H1 (cell line): ENCODE measurements at regions not wholly inside any gene's neighbourhood (a gene's known extent, or its start where the extent isn't known, plus 50 kb on each side); places are given as distances from the start of the nearest gene placed in this dataset.

ENCODE experiments used
- CTCF ChIA-PET: fragments of 300-600 bp; sonication (Branson Sonifier 250); formaldehyde crosslinking; loops from one replicate; lab custom pipeline; 2021; ENCODE audit not compliant: partially characterized antibody; lab: Charles Lee
- POLR2A ChIA-PET: fragments of 300-600 bp; sonication (Branson Sonifier 250); formaldehyde crosslinking; loops from one replicate; lab custom pipeline; 2021; ENCODE audit warnings: inconsistent platforms; ENCODE audit not compliant: partially characterized antibody; lab: Charles Lee
- DNase-seq, 2 experiments: peaks; one replicate each; pipeline versions ENCODE4 v3.0.0 to v3.0.0-alpha.2; 2010 to 2022; ENCODE audit warnings: low spot score in 2 of 2, low read depth in 1 of 2, mixed read lengths in 1 of 2
- FAIRE-seq: peaks from 2 replicates; lab custom pipeline; 2011; peaks lifted over from hg19 to GRCh38; lab: Jason Lieb, UNC
- H2AFZ ChIP-seq: 2 replicates; pipeline ENCODE4 v1.8.1; 2012; ENCODE audit warnings: low read length, inconsistent platforms
- H2AK5ac ChIP-seq: 2 replicates; pipeline ENCODE4 v1.6.1; 2013; ENCODE audit warnings: low read depth, low read length
- H2BK120ac ChIP-seq: replicated peaks from 2 replicates; pipeline ENCODE3; 2013; ENCODE audit warnings: low read depth, low read length, inconsistent platforms
- H2BK12ac ChIP-seq: 2 replicates; pipeline ENCODE4 v1.6.1; 2013; ENCODE audit warnings: low read depth, low read length
- H2BK15ac ChIP-seq: 2 replicates; pipeline ENCODE4 v1.6.1; 2013; ENCODE audit warnings: low read length
- H2BK20ac ChIP-seq: 2 replicates; pipeline ENCODE4 v1.6.1; 2013; ENCODE audit warnings: low read length
- H2BK5ac ChIP-seq: 2 replicates; pipeline ENCODE4 v1.6.1; 2013; ENCODE audit warnings: low read depth, low read length
- H3K14ac ChIP-seq: 2 replicates; pipeline ENCODE4 v1.6.1; 2013; ENCODE audit warnings: inconsistent platforms; ENCODE audit not compliant: insufficient read length
- H3K18ac ChIP-seq: 2 replicates; pipeline ENCODE4 v1.6.1; 2013; ENCODE audit warnings: low read length; ENCODE audit errors: extremely low read depth
- H3K23ac ChIP-seq: 2 replicates; pipeline ENCODE4 v1.6.1; 2013; ENCODE audit warnings: inconsistent platforms; ENCODE audit not compliant: insufficient read length
- H3K23me2 ChIP-seq: 2 replicates; pipeline ENCODE4 v1.6.1; 2013; ENCODE audit warnings: low read depth, low read length
- H3K27ac ChIP-seq: 2 replicates; pipeline ENCODE4 v1.6.1; 2011; ENCODE audit warnings: low read depth, low read length, inconsistent platforms
- H3K27me3 ChIP-seq, 4 experiments: replicated peaks in 1 of 4; 1 replicate in 1 of 4; 2 replicates in 3 of 4; pipeline versions ENCODE4 v1.6.1 to v1.8.1; 2011 to 2013; ENCODE audit warnings: low read length in 3 of 4, mild to moderate bottlenecking in 3 of 4, inconsistent platforms in 2 of 4, mixed read lengths in 2 of 4, moderate library complexity in 1 of 4; ENCODE audit not compliant: control insufficient read depth in 3 of 4, insufficient read depth in 3 of 4; ENCODE audit errors: extremely low read depth in 1 of 4
- H3K36me3 ChIP-seq, 4 experiments: 2 replicates each; pipeline versions ENCODE4 v1.6.1 to v1.8.1; 2011 to 2013; ENCODE audit warnings: mild to moderate bottlenecking in 4 of 4, low read length in 3 of 4, moderate library complexity in 2 of 4, control low read depth in 1 of 4, inconsistent platforms in 1 of 4; ENCODE audit not compliant: insufficient read depth in 4 of 4, control insufficient read depth in 2 of 4
- H3K4ac ChIP-seq: replicated peaks from 2 replicates; pipeline ENCODE3; 2013; ENCODE audit warnings: low read length, low read depth, mixed read lengths, inconsistent platforms; ENCODE audit not compliant: insufficient read length
- H3K4me1 ChIP-seq, 4 experiments: replicated peaks in 1 of 4; 1 replicate in 1 of 4; 2 replicates in 3 of 4; pipeline versions ENCODE4 v1.6.1 to v1.8.1; 2011 to 2013; ENCODE audit warnings: low read length in 3 of 4, inconsistent platforms in 2 of 4, mixed read lengths in 1 of 4; ENCODE audit not compliant: insufficient read depth in 4 of 4, control insufficient read depth in 3 of 4
- H3K4me2 ChIP-seq, 2 experiments: 2 replicates each; pipeline versions ENCODE4 v1.6.1 to v1.8.1; 2011 to 2013; ENCODE audit warnings: low read depth in 2 of 2, low read length in 2 of 2, control low read depth in 1 of 2, inconsistent platforms in 1 of 2, mild to moderate bottlenecking in 1 of 2; ENCODE audit not compliant: insufficient read depth in 1 of 2
- H3K4me3 ChIP-seq, 4 experiments: fragments of 200-600, 300-600 bp in 1 of 4; sonication (generic), shearing (Covaris generic), sonication (Bioruptor Twin) in 1 of 4; 2 replicates each; pipeline versions ENCODE4 v1.5.1 to v1.8.1; 2011 to 2016; ENCODE audit warnings: low read length in 4 of 4, low read depth in 3 of 4, control low read depth in 2 of 4, inconsistent platforms in 2 of 4, mild to moderate bottlenecking in 2 of 4, mixed read lengths in 1 of 4, moderate library complexity in 1 of 4; ENCODE audit not compliant: insufficient read depth in 2 of 4; ENCODE audit errors: extremely low read depth in 1 of 4
- H3K56ac ChIP-seq: replicated peaks from 2 replicates; pipeline ENCODE3; 2013; ENCODE audit warnings: low read depth, mild to moderate bottlenecking, mixed read lengths, low read length, inconsistent platforms; ENCODE audit not compliant: insufficient read length
- H3K79me1 ChIP-seq: 2 replicates; pipeline ENCODE4 v1.6.1; 2013; ENCODE audit warnings: low read depth, low read length, control low read depth
- H3K79me2 ChIP-seq, 2 experiments: 2 replicates each; pipeline versions ENCODE4 v1.6.1 to v1.8.1; 2012 to 2013; ENCODE audit warnings: low read length in 2 of 2, mild to moderate bottlenecking in 2 of 2, inconsistent platforms in 1 of 2; ENCODE audit not compliant: insufficient read depth in 2 of 2, control insufficient read depth in 1 of 2
- H3K9ac ChIP-seq, 4 experiments: replicated peaks in 1 of 4; 1 replicate in 1 of 4; 2 replicates in 3 of 4; pipeline versions ENCODE4 v1.6.1 to v1.8.1; 2011 to 2013; ENCODE audit warnings: low read depth in 3 of 4, low read length in 3 of 4, control low read depth in 2 of 4, mild to moderate bottlenecking in 2 of 4, moderate library complexity in 2 of 4, inconsistent platforms in 1 of 4; ENCODE audit errors: extremely low read depth in 1 of 4
- H3K9me3 ChIP-seq, 2 experiments: 2 replicates each; pipeline versions ENCODE4 v1.6.1 to v1.8.1; 2012 to 2013; ENCODE audit warnings: mild to moderate bottlenecking in 2 of 2, moderate library complexity in 2 of 2, control low read depth in 1 of 2, inconsistent platforms in 1 of 2, low read depth in 1 of 2, low read length in 1 of 2, mixed read lengths in 1 of 2; ENCODE audit not compliant: insufficient read depth in 2 of 2
- H4K20me1 ChIP-seq, 2 experiments: replicated peaks in 1 of 2; 2 replicates each; pipeline versions ENCODE3 to v1.8.1; 2011 to 2013; ENCODE audit warnings: inconsistent platforms in 2 of 2, low read length in 2 of 2, mild to moderate bottlenecking in 1 of 2; ENCODE audit not compliant: insufficient read depth in 2 of 2, control insufficient read depth in 1 of 2
- H4K5ac ChIP-seq: 2 replicates; pipeline ENCODE4 v1.6.1; 2013; ENCODE audit warnings: low read length, low read depth, mixed read lengths, inconsistent platforms; ENCODE audit not compliant: insufficient read length
- H4K8ac ChIP-seq: 2 replicates; pipeline ENCODE4 v1.8.0; 2013; ENCODE audit warnings: mild to moderate bottlenecking, moderate library complexity, low read length, inconsistent platforms; ENCODE audit not compliant: insufficient read depth; ENCODE audit errors: extremely low read depth
- H4K91ac ChIP-seq: replicated peaks from 2 replicates; pipeline ENCODE3; 2013; ENCODE audit warnings: low read length, mixed read lengths, inconsistent platforms; ENCODE audit not compliant: insufficient read length
- CTBP2 ChIP-seq: IDR thresholded peaks from 2 replicates; pipeline ENCODE4 v1.7.0; 2011; ENCODE audit warnings: borderline replicate concordance, mild to moderate bottlenecking, moderate library complexity, mixed read lengths, low read length; ENCODE audit not compliant: insufficient read depth, insufficient read length
- EGR1 ChIP-seq: IDR thresholded peaks from 2 replicates; pipeline ENCODE4 v1.6.1; 2011; ENCODE audit warnings: low read depth, low read length, borderline replicate concordance
- FOSL1 ChIP-seq: IDR thresholded peaks from 2 replicates; pipeline ENCODE4 v1.6.1; 2011; ENCODE audit warnings: mild to moderate bottlenecking, low read depth, low read length, moderate library complexity; ENCODE audit not compliant: insufficient read depth
- JUN ChIP-seq: IDR thresholded peaks from 2 replicates; pipeline ENCODE4 v1.6.1; 2011; ENCODE audit warnings: low read depth, mild to moderate bottlenecking, improper control_type of control experiment, low read length
- KDM1A ChIP-seq: fragments of 200-600, 300-600 bp; sonication (generic); IDR thresholded peaks from 2 replicates; pipeline ENCODE4 v1.7.1; 2016; ENCODE audit warnings: mild to moderate bottlenecking, low read length, borderline replicate concordance
- KDM4A ChIP-seq: IDR thresholded peaks from one replicate; pipeline ENCODE4 v1.7.1; 2012; ENCODE audit warnings: low read depth, mild to moderate bottlenecking, moderate library complexity, low read length, inconsistent platforms; ENCODE audit not compliant: severe bottlenecking
- KDM5A ChIP-seq: fragments of 200-600 bp; IDR thresholded peaks from 2 replicates; pipeline ENCODE4 v1.7.1; 2012; ENCODE audit warnings: mild to moderate bottlenecking, low read length, inconsistent platforms, mixed read lengths
- NANOG ChIP-seq: IDR thresholded peaks from 2 replicates; pipeline ENCODE4 v1.6.1; 2011; ENCODE audit warnings: low read length, low read depth, mild to moderate bottlenecking, inconsistent platforms; ENCODE audit not compliant: insufficient read depth, poor library complexity, severe bottlenecking
- SP1 ChIP-seq: IDR thresholded peaks from 2 replicates; pipeline ENCODE4 v1.6.1; 2011; ENCODE audit warnings: low read depth, low read length
- SRF ChIP-seq: IDR thresholded peaks from 2 replicates; pipeline ENCODE4 v1.6.1; 2011; ENCODE audit warnings: mild to moderate bottlenecking, low read depth, low read length, moderate library complexity
- USF2 ChIP-seq: IDR thresholded peaks from 2 replicates; pipeline ENCODE4 v1.6.1; 2011; ENCODE audit warnings: low read length, improper control_type of control experiment
- YY1 ChIP-seq: IDR thresholded peaks from 2 replicates; pipeline ENCODE4 v1.6.1; 2011; ENCODE audit warnings: low read depth, mild to moderate bottlenecking, low read length
- WGBS, 2 experiments: shearing (Covaris generic) in 1 of 2; methylation state at CpG; one replicate each; pipeline versions ENCODE4 v1.1.6 to v1.1.7; 2013 to 2015; ENCODE audit warnings: low lambda C conversion rate in 2 of 2, mixed read lengths in 2 of 2, inconsistent platforms in 1 of 2, low coverage in 1 of 2, missing lambda C conversion rate in 1 of 2; ENCODE audit not compliant: insufficient replicate concordance in 2 of 2, insufficient coverage in 1 of 2, insufficient read length in 1 of 2; ENCODE audit errors: extremely low coverage in 1 of 2, missing lambda C conversion rate in 1 of 2; 5-methylcytosine and 5-hydroxymethylcytosine counted together
- TF ChIP-seq, protein P1 (sequence below): IDR thresholded peaks from 2 replicates; pipeline ENCODE4 v1.6.1; 2012; ENCODE audit warnings: inconsistent platforms

DNA sequence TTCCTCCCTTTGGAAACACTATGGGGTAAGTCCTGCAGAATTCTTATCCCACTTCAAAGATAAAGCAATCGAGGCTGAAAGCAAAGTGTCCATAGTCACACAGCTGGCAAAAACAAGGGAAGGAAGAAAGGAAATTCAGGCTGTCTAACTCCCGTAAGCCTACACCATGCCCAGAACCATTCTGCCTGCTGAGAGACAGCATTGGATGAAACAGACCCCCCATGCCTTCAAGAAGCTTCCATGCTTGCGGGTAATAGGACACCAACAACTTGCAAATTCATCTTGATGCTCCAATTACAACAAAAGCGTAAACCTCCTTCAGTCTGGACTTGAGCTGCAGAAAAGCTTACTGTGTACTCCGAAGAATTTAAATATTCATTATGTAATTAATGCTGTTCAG is 181.1 kb upstream of the WWC1 start:
- Histone ChIP-seq H3K79me1 (no peaks in the 10 kb centered on the region), H3K23me2 (no peaks in the 10 kb centered on the region; the same call in 1 of the 2 replicates), H3K9me3 (no peaks in the 10 kb centered on the region), H2BK15ac (no peak overlapping the region), H2AK5ac (no peak overlapping the region), H4K5ac (no peak overlapping the region), H2BK120ac (no peak overlapping the region), H4K91ac (no peak overlapping the region), H3K36me3 (no peaks in the 10 kb centered on the region), H3K18ac (no peak overlapping the region), H3K23ac (no peak overlapping the region), H3K4ac (no peak overlapping the region), H3K14ac (no peak overlapping the region), H3K4me3 (no peak overlapping the region), H3K9ac (no peak overlapping the region), H3K27ac (no peak overlapping the region), H3K4me1 (peaks cover under 1 to 10% (median 4%) of the 10 kb centered on the region in 4 experiments; a peak in 5 of 7 replicates), H2BK20ac (no peak overlapping the region), H3K4me2 (no peak overlapping the region), H2BK12ac (no peak overlapping the region), H4K8ac (no peak overlapping the region), H3K79me2 (no peaks in the 10 kb centered on the region), H2AFZ (no peak overlapping the region), H3K56ac (no peak overlapping the region), H2BK5ac (no peak overlapping the region), H4K20me1 (no peaks in the 10 kb centered on the region), H3K27me3 (no peaks in the 10 kb centered on the region)
- POLR2A ChIA-PET, result no interaction called here
- 81% methylated on average over 5 of the region's 5 CpGs; no CpG with 5 or more reads in 1 of the 2 experiments for WGBS, 2 experiments
- no peak for DNase-seq
- CTCF ChIA-PET, result interaction anchor here (0.7 to 14.3 kb wide), 4 partner anchors 9 to 108 kb away, joined by 3 to 192 read pairs (median 4); no protein-coding TSS in a partner anchor
- FAIRE-seq, result peak; percentile 72
- TF ChIP-seq NANOG (no peak), SRF (no peak), KDM1A (no peak), YY1 (no peak), USF2 (no peak), KDM5A (no peak), JUN (no peak), KDM4A (no peak), CTBP2 (no peak), EGR1 (no peak), FOSL1 (no peak), SP1 (no peak)
- TF ChIP-seq, protein P1, sequence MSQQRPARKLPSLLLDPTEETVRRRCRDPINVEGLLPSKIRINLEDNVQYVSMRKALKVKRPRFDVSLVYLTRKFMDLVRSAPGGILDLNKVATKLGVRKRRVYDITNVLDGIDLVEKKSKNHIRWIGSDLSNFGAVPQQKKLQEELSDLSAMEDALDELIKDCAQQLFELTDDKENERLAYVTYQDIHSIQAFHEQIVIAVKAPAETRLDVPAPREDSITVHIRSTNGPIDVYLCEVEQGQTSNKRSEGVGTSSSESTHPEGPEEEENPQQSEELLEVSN, result no peak
